HepG2 (cell line): ENCODE measurements at regions not wholly inside any gene's neighbourhood (a gene's known extent, or its start where the extent isn't known, plus 50 kb on each side); places are given as distances from the start of the nearest gene placed in this dataset.

Experiments used
- ATAC-seq: fragments of 200-7000 bp; cut with Tn5 transposase; 3 replicates; pipeline ENCODE4 v1.9.1; 2020; ENCODE audit warnings: mild to moderate bottlenecking, moderate library complexity
- BruUV-seq: library from RNA; stranded (reverse); fragments of 400-500 nt; replicated peaks from 2 replicates; lab custom pipeline; 2021; lab: Mats Ljungman, UMichigan
- CTCF ChIA-PET: fragments of 300-600 bp; formaldehyde crosslinking; extraction: SDS; loops from one replicate; lab custom pipeline; 2021; ENCODE audit warnings: low total read pairs, inconsistent platforms, low intra/inter-chr PET ratio; lab: Yijun Ruan, JAX
- POLR2A ChIA-PET: fragments of 350-600 bp; sonication (Branson Sonifier 250); formaldehyde crosslinking; loops from one replicate; lab custom pipeline; 2020; ENCODE audit warnings: antibody characterized with exemption, inconsistent platforms; lab: Yijun Ruan, JAX
- DNase-seq: peaks from one replicate; pipeline ENCODE4 v3.0.0-alpha.2; 2015; ENCODE audit warnings: low spot score
- FAIRE-seq: peaks from 3 replicates; lab custom pipeline; 2011; peaks lifted over from hg19 to GRCh38; lab: Jason Lieb, UNC
- H2AFZ ChIP-seq: one replicate; pipeline ENCODE4 v1.6.1; 2011; ENCODE audit warnings: low read length, inconsistent platforms
- H3K27ac ChIP-seq: fragments of 300-600 bp; 3 replicates; pipeline ENCODE4 v1.8.0; 2011; ENCODE audit warnings: mixed run types, mild to moderate bottlenecking, mixed read lengths, low read length, inconsistent platforms; ENCODE audit not compliant: insufficient read depth; ENCODE audit errors: extremely low read length
- H3K27me3 ChIP-seq, 2 experiments: fragments of 200-600 bp in 1 of 2; 2 replicates in 1 of 2; 3 replicates in 1 of 2; pipeline versions ENCODE4 v1.6.0 to v1.8.0; 2011; ENCODE audit warnings: low read length in 2 of 2, mild to moderate bottlenecking in 2 of 2, moderate library complexity in 2 of 2, inconsistent platforms in 1 of 2; ENCODE audit not compliant: insufficient read depth in 2 of 2, control insufficient read depth in 1 of 2
- H3K36me3 ChIP-seq, 2 experiments: fragments of 200-600 bp in 1 of 2; replicated peaks in 1 of 2; 2 replicates in 1 of 2; 3 replicates in 1 of 2; pipeline versions ENCODE4 v1.5.1 to v1.8.0; 2011; ENCODE audit warnings: low read length in 2 of 2, inconsistent platforms in 1 of 2; ENCODE audit not compliant: insufficient read depth in 2 of 2, control insufficient read depth in 1 of 2
- H3K4me1 ChIP-seq: 2 replicates; pipeline ENCODE4 v1.5.1; 2012; ENCODE audit warnings: low read length, inconsistent platforms; ENCODE audit not compliant: insufficient read depth
- H3K4me2 ChIP-seq: 2 replicates; pipeline ENCODE4 v1.6.0; 2011; ENCODE audit warnings: low read depth, low read length, inconsistent platforms
- H3K4me3 ChIP-seq, 3 experiments: fragments of 200-600 bp in 1 of 3; sonication (generic), shearing (Covaris generic) in 1 of 3; replicated peaks in 1 of 3; 2 replicates each; pipeline ENCODE4 v1.5.1; 2011 to 2016; ENCODE audit warnings: low read length in 3 of 3, inconsistent platforms in 2 of 3, low read depth in 2 of 3, mild to moderate bottlenecking in 2 of 3, control low read depth in 1 of 3, mixed read lengths in 1 of 3; ENCODE audit not compliant: insufficient read depth in 1 of 3
- H3K79me2 ChIP-seq: one replicate; pipeline ENCODE4 v1.6.1; 2011; ENCODE audit warnings: low read length, inconsistent platforms; ENCODE audit not compliant: insufficient read depth
- H3K9ac ChIP-seq: 2 replicates; pipeline ENCODE4 v1.6.0; 2011; ENCODE audit warnings: mild to moderate bottlenecking, low read depth, low read length, inconsistent platforms; ENCODE audit not compliant: insufficient read depth
- H3K9me3 ChIP-seq: 2 replicates; pipeline ENCODE4 v1.5.1; 2012; ENCODE audit warnings: mild to moderate bottlenecking, low read length
- H4K20me1 ChIP-seq: 2 replicates; pipeline ENCODE4 v1.6.0; 2011; ENCODE audit warnings: inconsistent platforms, mild to moderate bottlenecking, low read length, moderate library complexity; ENCODE audit not compliant: insufficient read depth
- CHD4 ChIP-seq: fragments of 200-600 bp; sonication (generic); IDR thresholded peaks from 2 replicates; pipeline ENCODE4 v1.7.0; 2017; ENCODE audit warnings: mild to moderate bottlenecking, low read length, borderline replicate concordance
- DBP ChIP-seq: sonication (generic); formaldehyde crosslinking; IDR thresholded peaks from 2 replicates; pipeline ENCODE4 v1.4.0; 2020; ENCODE audit warnings: missing genetic modification reagents; ENCODE audit errors: not compliant biosample characterization
- GZF1 ChIP-seq: sonication (generic); formaldehyde crosslinking; IDR thresholded peaks from 2 replicates; pipeline ENCODE4 v1.5.1; 2020; ENCODE audit warnings: mild to moderate bottlenecking, missing genetic modification reagents
- KDM5A ChIP-seq: fragments of 200-600 bp; sonication (generic); IDR thresholded peaks from 2 replicates; pipeline ENCODE4 v1.7.0; 2018; ENCODE audit warnings: antibody characterized with exemption, mild to moderate bottlenecking, low read length, borderline replicate concordance
- NFAT5 ChIP-seq: sonication (generic); formaldehyde crosslinking; IDR thresholded peaks from 2 replicates; pipeline ENCODE4 v1.4.0; 2020; ENCODE audit warnings: missing genetic modification reagents
- PAXIP1 ChIP-seq: sonication (generic); formaldehyde crosslinking; conservative IDR thresholded peaks from 2 replicates; pipeline ENCODE4 v1.4.0; 2020; ENCODE audit warnings: mild to moderate bottlenecking, missing genetic modification reagents, moderate library complexity
- PHF5A ChIP-seq: IDR thresholded peaks from one replicate; pipeline ENCODE4 v1.6.1; 2018; ENCODE audit warnings: low read depth, missing genetic modification reagents; ENCODE audit not compliant: unreplicated experiment
- SNAPC4 ChIP-seq: sonication (generic); formaldehyde crosslinking; IDR thresholded peaks from 2 replicates; pipeline ENCODE4 v1.4.0; 2020; ENCODE audit warnings: mild to moderate bottlenecking, missing genetic modification reagents
- ZNF468 ChIP-seq: sonication (generic); formaldehyde crosslinking; IDR thresholded peaks from 2 replicates; pipeline ENCODE4 v1.8.0; 2022; ENCODE audit warnings: mild to moderate bottlenecking, moderate library complexity, missing genetic modification reagents
- ZNF552 ChIP-seq: sonication (generic); formaldehyde crosslinking; IDR thresholded peaks from 2 replicates; pipeline ENCODE4 v1.9.0; 2022; ENCODE audit warnings: missing genetic modification reagents, mild to moderate bottlenecking, borderline replicate concordance
- WGBS: methylation state at CpG from one replicate; pipeline ENCODE4 v1.1.6; 2017; ENCODE audit warnings: low lambda C conversion rate; 5-methylcytosine and 5-hydroxymethylcytosine counted together
- in situ Hi-C: cut with HindIII; loops from 2 replicates; pipeline ENCODE4 v1.10.0; 2017; ENCODE audit warnings: low pct_unique_long_range_greater_than_20kb; ENCODE audit not compliant: extremely low pct_ligation_motif_present
- intact Hi-C: fragments of 100-400 bp; cut with micrococcal nuclease; formaldehyde crosslinking; loops from one replicate; pipeline ENCODE4 v1.10.0; 2022; ENCODE audit not compliant: unreplicated experiment

GRCh38 chr7:25304691-25305090 lies 76.4 kb upstream of the NPVF start:
- no peak overlapping the region for H2AFZ ChIP-seq
- peaks cover 0 to 17% of the 10 kb centered on the region in 2 experiments; a peak in 2 of 5 replicates for H3K27me3 ChIP-seq
- in situ Hi-C loops (no loop called here), intact Hi-C loops (no loop called here)
- no peak for FAIRE-seq
- H3K9me3 ChIP-seq, result no peaks in the 10 kb centered on the region
- BruUV-seq, result no TSS peak
- no peak overlapping the region for H3K9ac ChIP-seq
- no peak for ATAC-seq
- no peak overlapping the region for H3K4me3 ChIP-seq
- ChIA-PET POLR2A (no interaction called here), CTCF (no interaction called here)
- H3K4me2 ChIP-seq, result no peak overlapping the region
- H4K20me1 ChIP-seq, result no peaks in the 10 kb centered on the region
- 24% methylated on average over 4 of the region's 4 CpGs for WGBS
- H3K4me1 ChIP-seq, result no peaks in the 10 kb centered on the region
- DNase-seq, result no peak
- H3K27ac ChIP-seq, result no peak overlapping the region
- H3K79me2 ChIP-seq, result no peaks in the 10 kb centered on the region
- H3K36me3 ChIP-seq, result no peaks in the 10 kb centered on the region
- TF ChIP-seq ZNF552 (CRISPR knock-in tag), result no peak
- TF ChIP-seq PHF5A (CRISPR knock-in tag), result no peak
- TF ChIP-seq PAXIP1 (CRISPR knock-in tag), result no peak
- TF ChIP-seq NFAT5 (CRISPR knock-in tag), result no peak
- TF ChIP-seq CHD4, result no peak
- no peak for TF ChIP-seq GZF1 (CRISPR knock-in tag)
- no peak for TF ChIP-seq DBP (CRISPR knock-in tag)
- no peak for TF ChIP-seq KDM5A
- no peak for TF ChIP-seq ZNF468
- no peak for TF ChIP-seq SNAPC4 (CRISPR knock-in tag)
